Transverse colon (tissue), 4 donors: ENCODE measurements at regions not wholly inside any gene's neighbourhood (a gene's known extent, or its start where the extent isn't known, plus 50 kb on each side); places are given as distances from the start of the nearest gene placed in this dataset.

Experiments used
- DNase-seq: peaks from one replicate; pipeline ENCODE4 v3.0.0-alpha.2; 2019
- H3K27ac ChIP-seq, 4 donors: fragments of 200-600 bp; sonication (generic); 2 replicates each; pipeline ENCODE4 v1.5.1; 2016 to 2018; ENCODE audit warnings: inconsistent platforms in 4 of 4
- H3K27me3 ChIP-seq: fragments of 200-600 bp; sonication (generic); 2 replicates; pipeline ENCODE4 v1.5.1; 2017; ENCODE audit warnings: inconsistent platforms
- H3K36me3 ChIP-seq, 4 donors: fragments of 200-600 bp; sonication (generic); 2 replicates each; pipeline ENCODE4 v1.5.1; 2017 to 2019; ENCODE audit warnings: inconsistent platforms in 4 of 4
- H3K4me1 ChIP-seq, 4 donors: fragments of 200-600 bp; sonication (generic); 2 replicates each; pipeline ENCODE4 v1.5.1; 2017 to 2020; ENCODE audit warnings: inconsistent platforms in 4 of 4
- H3K4me3 ChIP-seq, 4 donors: fragments of 200-600 bp; sonication (generic); 1 replicate in 1 of 4; 2 replicates in 3 of 4; pipeline versions ENCODE4 v1.5.1 to v1.6.1; 2017 to 2019; ENCODE audit warnings: inconsistent platforms in 4 of 4
- H3K9me3 ChIP-seq, 2 donors: fragments of 200-600 bp; sonication (generic); 2 replicates each; pipeline ENCODE4 v1.5.1; 2017 to 2019; ENCODE audit warnings: inconsistent platforms in 2 of 2
- CTCF ChIP-seq, 5 experiments: fragments of 200-600 bp in 3 of 5; fragments of 450-650 bp in 2 of 5; sonication (generic) in 3 of 5; IDR thresholded peaks; 1 replicate in 2 of 5; 2 replicates in 3 of 5; pipeline ENCODE4 v1.5.1; 2016 to 2017; ENCODE audit warnings: antibody characterized with exemption in 5 of 5, inconsistent platforms in 3 of 5, mild to moderate bottlenecking in 2 of 5, moderate library complexity in 1 of 5
- EP300 ChIP-seq: sonication (generic); formaldehyde crosslinking; IDR thresholded peaks from one replicate; pipeline ENCODE4 v1.6.1; 2017; ENCODE audit warnings: antibody characterized with exemption, low read depth
- POLR2A ChIP-seq: fragments of 450-650 bp; IDR thresholded peaks from one replicate; pipeline ENCODE4 v1.6.1; 2016; ENCODE audit warnings: antibody characterized with exemption, mild to moderate bottlenecking, moderate library complexity
- POLR2AphosphoS5 ChIP-seq, 3 donors: sonication (generic); formaldehyde crosslinking; IDR thresholded peaks; one replicate each; pipeline ENCODE4 v1.6.1; 2016; ENCODE audit warnings: antibody characterized with exemption in 3 of 3
- WGBS, 2 donors: methylation state at CpG; one replicate each; pipeline ENCODE4 v1.1.5; 2018; ENCODE audit warnings: low coverage in 1 of 2; 5-methylcytosine and 5-hydroxymethylcytosine counted together
- in situ Hi-C, 4 donors: fragments of 200-750 bp; cut with MboI; loops; one replicate each; pipeline versions ENCODE4 v1.15.0 to v1.15.1; 2017; ENCODE audit warnings: low sequenced_read_pairs in 3 of 4, low pct_ligation_motif_present in 1 of 4, low pct_unique_long_range_greater_than_20kb in 1 of 4
- intact Hi-C: fragments of 100-400 bp; cut with DNase I; formaldehyde crosslinking; loops from one replicate; pipeline ENCODE4 v1.15.1; 2023; ENCODE audit warnings: low total_unique reads

- TF ChIP-seq POLR2A (no peak), CTCF (IDR thresholded peaks at IDR 0.05) (no peak)
- no peak overlapping the region for H3K27ac ChIP-seq
- DNase-seq = no peak
- peaks cover 0 to 2% of the 10 kb centered on the region in 2 donors for H3K9me3 ChIP-seq
- no peak overlapping the region for H3K4me3 ChIP-seq
- peaks cover 28% of the 10 kb centered on the region for H3K27me3 ChIP-seq
- 77 to 80% methylated on average over 7 to 11 of the region's 11 CpGs for WGBS, 2 donors
- in situ Hi-C loops (no loop called here), intact Hi-C loops (no loop called here)
- no peaks in the 10 kb centered on the region for H3K36me3 ChIP-seq
- H3K4me1 ChIP-seq = no peaks in the 10 kb centered on the region
Observed at GRCh38 chr13:111541345-111541744, 220.9 kb downstream of the TEX29 start.

- no peak overlapping the region for H3K4me3 ChIP-seq
- H3K9me3 ChIP-seq = peaks cover 0 to 2% of the 10 kb centered on the region in 2 donors
- intact Hi-C loops = no loop called here
- TF ChIP-seq POLR2AphosphoS5 (IDR thresholded peaks at IDR 0.05) (no peak), POLR2A (no peak), CTCF (IDR thresholded peaks at IDR 0.05) (no peak), EP300 (no peak)
- no peaks in the 10 kb centered on the region for H3K36me3 ChIP-seq
- H3K27me3 ChIP-seq = peaks cover 24% of the 10 kb centered on the region
- DNase-seq = no peak
- no peak overlapping the region for H3K27ac ChIP-seq
- in situ Hi-C loops = no loop called here
- no peaks in the 10 kb centered on the region for H3K4me1 ChIP-seq
- WGBS, 2 donors = 71 to 77% methylated on average over 7 to 15 of the region's 15 CpGs
Observed at GRCh38 chr13:111541752-111542529, 221.5 kb downstream of the TEX29 start.

GRCh38 chr13:111542530-111543341 is 222.3 kb downstream of the TEX29 start:
- intact Hi-C loops = no loop called here
- no peak for TF ChIP-seq POLR2A
- TF ChIP-seq CTCF (IDR thresholded peaks at IDR 0.05) = no peak
- no peak for TF ChIP-seq POLR2AphosphoS5 (IDR thresholded peaks at IDR 0.05)
- in situ Hi-C loops = no loop called here

GRCh38 chr13:111546921-111547675 is 226.7 kb downstream of the TEX29 start:
- in situ Hi-C loops = no loop called here
- Histone ChIP-seq H3K36me3 (no peaks in the 10 kb centered on the region), H3K9me3 (peaks cover 0 to 2% of the 10 kb centered on the region in 2 donors), H3K27me3 (no peaks in the 10 kb centered on the region), H3K4me3 (no peak overlapping the region), H3K4me1 (no peaks in the 10 kb centered on the region), H3K27ac (no peak overlapping the region)
- intact Hi-C loops = no loop called here
- TF ChIP-seq POLR2A (no peak), CTCF (IDR thresholded peaks at IDR 0.05) (no peak), POLR2AphosphoS5 (IDR thresholded peaks at IDR 0.05) (no peak), EP300 (no peak)
- DNase-seq = no peak
- WGBS, 2 donors = 83% methylated on average over 19 of the region's 19 CpGs; no CpG with 5 or more reads in 1 of the 2 donors

More at GRCh38 chr13:111542530-111543341, 222.3 kb downstream of the TEX29 start:
- WGBS, 2 donors = 83 to 84% methylated on average over 2 to 14 of the region's 14 CpGs
- H3K4me3 ChIP-seq = no peak overlapping the region
- H3K27ac ChIP-seq = no peak overlapping the region
- peaks cover 19% of the 10 kb centered on the region for H3K27me3 ChIP-seq
- no peaks in the 10 kb centered on the region for H3K4me1 ChIP-seq
- no peak for DNase-seq
- H3K9me3 ChIP-seq = peaks cover 0 to 2% of the 10 kb centered on the region in 2 donors
- H3K36me3 ChIP-seq = no peaks in the 10 kb centered on the region
